ENCODE measurements at regions not wholly inside any gene's neighbourhood (a gene's known extent, or its start where the extent isn't known, plus 50 kb on each side); places are given as distances from the start of the nearest gene placed in this dataset.
"Not testable (repeated sequence)": the region's sequence is repeated elsewhere in the genome, so short reads cannot be mapped to it uniquely, and the experiment has no call there.

GRCh38 chr21:10421601-10422000 lies 99.8 kb upstream of the TPTE start:
- not testable (repeated sequence) for H3K4me3 Mint-ChIP-seq; H3K9me3 Mint-ChIP-seq; H3K27me3 Mint-ChIP-seq (ENCODE audit: low read depth); DNase-seq; H3K36me3 Mint-ChIP-seq (ENCODE audit: insufficient read depth); H3K4me1 Mint-ChIP-seq (ENCODE audit: low read depth); ATAC-seq

DNA sequence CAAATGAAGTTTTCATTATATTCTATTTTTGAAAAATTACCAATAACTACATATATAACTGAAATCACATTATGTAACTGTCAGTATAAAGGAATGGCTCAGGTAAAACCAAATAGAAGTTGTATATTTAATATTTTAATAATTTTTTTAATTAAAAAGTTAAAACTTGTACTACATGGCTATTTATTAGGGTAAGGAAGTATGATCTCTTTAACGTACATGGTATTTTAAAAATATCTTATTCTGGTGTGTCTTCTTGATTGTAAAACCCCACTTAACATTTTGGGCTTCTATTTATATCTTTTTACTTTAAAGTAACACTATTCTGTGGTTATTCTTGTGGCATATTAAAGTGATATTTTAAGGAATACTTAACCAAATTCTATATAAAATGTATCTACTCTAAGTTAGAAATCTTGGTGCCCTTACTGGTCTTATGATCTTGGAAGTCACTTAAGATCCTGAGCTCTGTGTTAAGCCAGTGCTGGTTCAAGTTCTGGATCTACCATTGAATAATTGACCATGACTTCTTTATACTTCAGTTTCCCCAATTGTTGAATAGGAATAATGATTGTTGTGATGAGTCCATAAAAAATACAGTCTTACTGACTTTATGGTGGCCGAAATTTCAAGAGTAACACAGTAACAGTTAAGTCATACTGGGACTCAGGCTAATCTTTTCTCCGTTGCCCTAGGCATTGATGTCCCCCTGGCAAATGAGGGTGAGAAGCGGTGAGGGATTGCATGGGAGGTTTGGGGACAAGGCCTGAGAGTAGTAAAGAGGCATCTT lies 97.1 kb upstream of the TPTE start:
- H3K4me1 Mint-ChIP-seq (ENCODE audit: low read depth); DNase-seq; H3K36me3 Mint-ChIP-seq (ENCODE audit: insufficient read depth); H3K4me3 Mint-ChIP-seq; ATAC-seq; H3K9me3 Mint-ChIP-seq; H3K27me3 Mint-ChIP-seq (ENCODE audit: low read depth): not testable (repeated sequence)

DNA sequence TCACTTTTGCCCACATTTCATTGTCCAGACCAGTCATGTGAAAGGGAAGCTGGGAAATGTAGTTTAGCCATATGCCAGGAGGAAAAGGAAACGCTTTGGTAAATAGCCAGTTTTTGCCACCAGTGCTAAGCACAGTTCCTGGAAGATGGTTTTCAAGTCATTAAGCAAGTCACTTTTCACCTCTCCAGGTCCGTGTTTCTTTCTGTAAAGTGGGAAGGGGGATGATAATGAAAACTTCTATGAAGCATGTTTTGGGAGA lies 96.6 kb upstream of the TPTE start:
- not testable (repeated sequence) for H3K9me3 Mint-ChIP-seq; H3K36me3 Mint-ChIP-seq (ENCODE audit: insufficient read depth); H3K27me3 Mint-ChIP-seq (ENCODE audit: low read depth); H3K4me1 Mint-ChIP-seq (ENCODE audit: low read depth); H3K4me3 Mint-ChIP-seq; DNase-seq; ATAC-seq

DNA sequence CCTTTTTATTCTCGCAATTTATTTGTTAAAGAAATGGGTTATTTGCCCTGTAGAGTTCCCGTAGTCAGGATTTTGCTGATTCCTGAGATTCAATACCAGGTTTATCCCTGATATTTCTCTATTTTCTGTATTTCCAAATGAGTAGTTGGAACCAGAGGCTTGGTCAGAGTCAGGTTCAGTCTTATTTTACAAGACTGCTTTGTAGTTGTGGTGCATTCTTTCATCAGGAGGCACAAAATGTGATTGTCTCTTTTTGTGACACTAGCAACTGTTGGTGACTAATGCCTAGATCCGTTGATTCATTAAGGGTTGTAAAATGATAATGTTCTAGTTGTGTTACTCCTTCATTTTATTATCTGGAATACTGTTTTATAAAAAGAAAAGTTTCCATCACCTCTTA lies 95.5 kb upstream of the TPTE start:
- no peak for ATAC-seq
- no peak for DNase-seq

GRCh38 chr21:10426812-10427211 lies 94.6 kb upstream of the TPTE start:
- H3K9me3 Mint-ChIP-seq; H3K27me3 Mint-ChIP-seq (ENCODE audit: low read depth); H3K36me3 Mint-ChIP-seq (ENCODE audit: insufficient read depth); ATAC-seq; H3K4me3 Mint-ChIP-seq; H3K4me1 Mint-ChIP-seq (ENCODE audit: low read depth); DNase-seq: not testable (repeated sequence)

More for the DNA sequence above, 95.5 kb upstream of the TPTE start:
- Mint-ChIP-seq H3K4me1 (ENCODE audit: low read depth) (no peaks in the 10 kb centered on the region), H3K9me3 (no peaks in the 10 kb centered on the region), H3K4me3 (no peak overlapping the region), H3K36me3 (ENCODE audit: insufficient read depth) (no peaks in the 10 kb centered on the region), H3K27me3 (ENCODE audit: low read depth) (no peaks in the 10 kb centered on the region)

DNA sequence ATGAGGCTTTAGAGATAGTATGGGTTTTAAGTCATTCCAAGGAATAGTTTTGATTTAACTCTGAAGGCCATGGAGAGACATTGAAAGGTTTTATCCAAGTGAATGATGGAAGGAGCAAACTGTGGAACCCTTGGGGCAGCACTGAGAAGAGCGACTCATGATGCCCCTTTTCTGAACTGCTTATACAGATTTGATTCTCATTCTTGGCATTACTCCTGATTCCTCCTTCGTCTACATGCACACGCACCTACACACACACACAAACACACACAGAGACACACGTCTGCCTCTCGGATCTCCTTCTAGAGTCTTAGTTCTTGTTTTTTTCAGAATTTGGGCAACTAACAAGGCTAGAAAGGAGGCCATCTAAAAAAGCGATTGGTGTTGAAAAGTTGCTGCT lies 94.1 kb upstream of the TPTE start:
- not testable (repeated sequence) for H3K4me3 Mint-ChIP-seq; H3K36me3 Mint-ChIP-seq (ENCODE audit: insufficient read depth); H3K27me3 Mint-ChIP-seq (ENCODE audit: low read depth); ATAC-seq; H3K9me3 Mint-ChIP-seq; H3K4me1 Mint-ChIP-seq (ENCODE audit: low read depth); DNase-seq

DNA sequence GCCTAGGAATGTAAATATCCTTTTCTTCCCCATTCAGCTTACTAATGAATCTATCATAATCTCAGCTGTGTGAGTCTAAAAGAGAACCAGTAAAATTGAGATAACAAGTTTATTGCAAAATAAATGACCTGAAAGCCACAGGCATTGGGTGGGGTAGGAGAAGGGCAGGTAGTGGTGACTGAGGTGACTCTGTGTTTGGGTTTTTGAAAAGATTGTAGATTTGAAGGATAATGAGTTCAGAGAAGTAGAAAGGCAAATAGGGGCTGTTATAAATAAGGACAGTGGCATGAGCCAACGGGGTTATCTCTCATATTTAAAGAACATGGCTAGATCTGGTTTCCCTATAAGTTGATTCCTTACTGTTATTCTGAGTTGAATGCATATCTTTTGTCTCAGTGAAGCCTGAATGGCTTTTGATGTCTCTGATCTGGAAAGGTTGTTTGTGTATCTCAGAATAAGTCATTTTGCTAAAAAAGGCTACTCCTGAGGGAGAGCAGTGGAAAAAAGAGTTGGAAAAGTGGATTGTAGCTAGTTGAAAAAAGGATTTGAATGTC lies 92.3 kb upstream of the TPTE start:
- not testable (repeated sequence) for ATAC-seq; H3K4me1 Mint-ChIP-seq (ENCODE audit: low read depth); H3K9me3 Mint-ChIP-seq; DNase-seq; H3K27me3 Mint-ChIP-seq (ENCODE audit: low read depth); H3K36me3 Mint-ChIP-seq (ENCODE audit: insufficient read depth); H3K4me3 Mint-ChIP-seq

DNA sequence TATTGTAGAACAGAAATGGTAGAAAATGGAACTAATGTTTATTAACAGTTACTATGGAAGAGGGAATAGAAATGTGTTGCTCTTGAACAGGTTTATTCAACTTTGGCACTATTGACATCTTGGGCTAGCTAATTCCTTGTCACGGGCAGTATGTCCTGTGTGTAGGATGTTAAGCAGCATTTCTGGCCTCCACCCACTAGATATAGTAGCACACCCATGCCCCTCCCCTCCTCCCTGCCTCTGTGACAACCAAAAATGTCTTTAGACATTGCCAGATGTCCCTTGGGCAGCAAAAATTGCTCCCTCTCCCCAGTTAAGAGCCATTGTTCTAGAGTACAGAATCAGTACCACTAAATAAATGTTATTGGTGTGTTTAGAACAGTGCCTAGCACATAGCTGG lies 91.4 kb upstream of the TPTE start:
- DNase-seq (no peak), ATAC-seq (peak in 1 of 2 donors; percentile 15)
- no peaks in the 10 kb centered on the region for H3K9me3 Mint-ChIP-seq
- no peaks in the 10 kb centered on the region for H3K4me1 Mint-ChIP-seq (ENCODE audit: low read depth)
- no peak overlapping the region for H3K4me3 Mint-ChIP-seq
- no peaks in the 10 kb centered on the region for H3K27me3 Mint-ChIP-seq (ENCODE audit: low read depth)
- no peaks in the 10 kb centered on the region for H3K36me3 Mint-ChIP-seq (ENCODE audit: insufficient read depth)

DNA sequence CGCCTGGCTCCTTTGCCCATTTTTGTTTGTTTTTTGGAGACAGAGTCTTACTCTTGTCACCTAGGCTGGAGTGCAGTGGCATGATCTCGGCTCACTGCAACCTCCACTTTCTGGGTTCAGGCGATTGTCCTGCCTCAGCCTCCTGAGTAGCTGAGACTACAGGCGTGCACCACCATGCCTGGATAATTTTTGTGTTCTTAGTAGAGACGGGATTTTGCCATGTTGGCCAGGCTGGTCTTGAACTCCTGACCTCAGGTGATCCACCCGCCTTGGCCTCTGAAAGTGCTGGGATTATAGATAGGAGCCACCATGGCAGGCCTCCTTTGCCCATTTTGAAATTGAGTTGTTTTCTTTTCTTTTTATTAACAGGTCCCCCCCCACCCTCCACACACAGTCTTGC lies 89.4 kb upstream of the TPTE start:
- not testable (repeated sequence) for DNase-seq; H3K27me3 Mint-ChIP-seq (ENCODE audit: low read depth); H3K36me3 Mint-ChIP-seq (ENCODE audit: insufficient read depth); ATAC-seq; H3K4me3 Mint-ChIP-seq; H3K4me1 Mint-ChIP-seq (ENCODE audit: low read depth); H3K9me3 Mint-ChIP-seq

DNA sequence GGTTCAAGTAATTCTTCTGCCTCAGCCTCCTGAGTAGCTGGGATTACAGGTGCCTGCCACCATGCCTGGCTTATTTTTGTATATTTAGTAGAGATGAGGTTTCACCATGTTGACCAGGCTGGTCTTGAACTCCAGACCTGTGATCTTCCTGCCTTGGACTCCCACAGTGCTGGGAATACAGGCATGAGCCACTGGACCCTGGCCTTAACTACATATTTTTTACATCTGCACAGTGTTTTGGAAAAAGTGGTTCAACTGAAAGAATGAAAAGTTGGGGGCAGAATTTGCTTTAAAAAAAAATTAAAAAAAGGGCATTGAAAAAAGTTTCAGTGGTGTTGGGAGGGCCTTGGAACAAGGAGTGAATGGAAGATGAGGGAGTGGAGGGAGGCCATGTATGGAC lies 88.9 kb upstream of the TPTE start:
- not testable (repeated sequence) for DNase-seq; H3K9me3 Mint-ChIP-seq; H3K36me3 Mint-ChIP-seq (ENCODE audit: insufficient read depth); H3K4me1 Mint-ChIP-seq (ENCODE audit: low read depth); H3K4me3 Mint-ChIP-seq; ATAC-seq; H3K27me3 Mint-ChIP-seq (ENCODE audit: low read depth)

DNA sequence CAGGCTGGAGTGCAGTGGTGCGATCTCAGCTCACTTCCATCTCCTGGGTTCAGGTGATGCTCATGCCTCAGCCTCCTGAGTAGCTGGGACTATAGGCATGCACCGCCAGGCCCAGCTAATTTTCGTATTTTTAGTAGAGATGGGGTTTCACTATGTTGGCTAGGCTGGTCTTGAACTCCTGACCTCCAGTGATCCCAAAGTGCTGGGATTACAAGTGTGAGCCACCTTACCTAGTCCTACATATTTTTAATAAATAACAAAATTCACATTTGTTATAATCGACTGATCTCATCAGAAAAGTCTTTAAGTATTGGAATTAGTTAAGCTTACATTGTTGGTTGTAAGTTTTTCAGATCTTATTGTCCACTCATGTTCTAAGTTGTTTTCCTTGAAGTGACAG lies 83.4 kb upstream of the TPTE start:
- not testable (repeated sequence) for H3K36me3 Mint-ChIP-seq (ENCODE audit: insufficient read depth); DNase-seq; H3K9me3 Mint-ChIP-seq; H3K27me3 Mint-ChIP-seq (ENCODE audit: low read depth); H3K4me3 Mint-ChIP-seq; H3K4me1 Mint-ChIP-seq (ENCODE audit: low read depth); ATAC-seq

- H3K27me3 Mint-ChIP-seq (ENCODE audit: low read depth); H3K36me3 Mint-ChIP-seq (ENCODE audit: insufficient read depth); H3K4me1 Mint-ChIP-seq (ENCODE audit: low read depth); DNase-seq; H3K9me3 Mint-ChIP-seq; H3K4me3 Mint-ChIP-seq: not testable (repeated sequence)
- peak; percentile 40 to 41 for ATAC-seq
These were observed 80.7 kb upstream of the TPTE start for GRCh38 chr21:10440639-10441038.

- not testable (repeated sequence) for ATAC-seq; H3K36me3 Mint-ChIP-seq (ENCODE audit: insufficient read depth); H3K27me3 Mint-ChIP-seq (ENCODE audit: low read depth); DNase-seq; H3K4me1 Mint-ChIP-seq (ENCODE audit: low read depth); H3K4me3 Mint-ChIP-seq
- peaks cover 12% of the 10 kb centered on the region for H3K9me3 Mint-ChIP-seq
These were observed 79.4 kb upstream of the TPTE start for GRCh38 chr21:10442018-10442417.

DNA sequence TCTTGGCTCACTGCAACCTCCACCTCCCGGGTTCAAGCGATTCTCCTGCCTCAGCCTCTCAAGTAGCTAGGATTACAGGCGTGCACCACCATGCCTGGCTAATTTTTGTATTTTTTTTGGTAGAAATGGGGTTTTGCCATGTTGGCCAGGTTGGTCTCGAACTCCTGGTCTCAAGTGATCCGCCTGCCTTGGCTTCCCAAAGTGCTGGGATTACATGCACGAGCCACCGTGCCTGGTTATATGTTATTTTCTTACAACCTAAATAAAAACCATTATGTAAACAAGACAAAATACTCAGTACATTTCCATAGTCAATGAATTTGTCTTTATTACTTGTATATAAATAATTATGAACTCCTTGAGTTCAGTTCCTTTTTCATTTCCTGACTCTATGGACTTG lies 75.7 kb upstream of the TPTE start:
- not testable (repeated sequence) for DNase-seq; H3K4me3 Mint-ChIP-seq; H3K36me3 Mint-ChIP-seq (ENCODE audit: insufficient read depth); H3K27me3 Mint-ChIP-seq (ENCODE audit: low read depth); ATAC-seq; H3K4me1 Mint-ChIP-seq (ENCODE audit: low read depth)
- H3K9me3 Mint-ChIP-seq: peaks cover 12% of the 10 kb centered on the region

- not testable (repeated sequence) for H3K4me1 Mint-ChIP-seq (ENCODE audit: low read depth); DNase-seq; H3K36me3 Mint-ChIP-seq (ENCODE audit: insufficient read depth); H3K27me3 Mint-ChIP-seq (ENCODE audit: low read depth); ATAC-seq; H3K4me3 Mint-ChIP-seq
- peaks cover 17% of the 10 kb centered on the region for H3K9me3 Mint-ChIP-seq
These were observed 71.9 kb upstream of the TPTE start for GRCh38 chr21:10449451-10449850.
